ENCODE measurements at regions not wholly inside any gene's neighbourhood (a gene's known extent, or its start where the extent isn't known, plus 50 kb on each side); places are given as distances from the start of the nearest gene placed in this dataset.

GRCh38 chr9:21679432-21679831 is 123.0 kb upstream of the MTAP start:
- TF ChIP-seq, protein P1, sequence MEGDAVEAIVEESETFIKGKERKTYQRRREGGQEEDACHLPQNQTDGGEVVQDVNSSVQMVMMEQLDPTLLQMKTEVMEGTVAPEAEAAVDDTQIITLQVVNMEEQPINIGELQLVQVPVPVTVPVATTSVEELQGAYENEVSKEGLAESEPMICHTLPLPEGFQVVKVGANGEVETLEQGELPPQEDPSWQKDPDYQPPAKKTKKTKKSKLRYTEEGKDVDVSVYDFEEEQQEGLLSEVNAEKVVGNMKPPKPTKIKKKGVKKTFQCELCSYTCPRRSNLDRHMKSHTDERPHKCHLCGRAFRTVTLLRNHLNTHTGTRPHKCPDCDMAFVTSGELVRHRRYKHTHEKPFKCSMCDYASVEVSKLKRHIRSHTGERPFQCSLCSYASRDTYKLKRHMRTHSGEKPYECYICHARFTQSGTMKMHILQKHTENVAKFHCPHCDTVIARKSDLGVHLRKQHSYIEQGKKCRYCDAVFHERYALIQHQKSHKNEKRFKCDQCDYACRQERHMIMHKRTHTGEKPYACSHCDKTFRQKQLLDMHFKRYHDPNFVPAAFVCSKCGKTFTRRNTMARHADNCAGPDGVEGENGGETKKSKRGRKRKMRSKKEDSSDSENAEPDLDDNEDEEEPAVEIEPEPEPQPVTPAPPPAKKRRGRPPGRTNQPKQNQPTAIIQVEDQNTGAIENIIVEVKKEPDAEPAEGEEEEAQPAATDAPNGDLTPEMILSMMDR (IDR thresholded peaks at IDR 0.05; ENCODE audit: unreplicated experiment) = no peak
- no peaks in the 10 kb centered on the region for H3K9me3 Mint-ChIP-seq (ENCODE audit: unreplicated experiment)

GRCh38 chr9:21680590-21680989 is 121.8 kb upstream of the MTAP start:
- TF ChIP-seq, protein P1 (IDR thresholded peaks at IDR 0.05; ENCODE audit: unreplicated experiment) = no peak
- no peaks in the 10 kb centered on the region for H3K36me3 Mint-ChIP-seq (ENCODE audit: low read depth, unreplicated experiment)
- DNase-seq (ENCODE audit: low spot score) = no peak
- peaks cover 3% of the 10 kb centered on the region for H3K4me1 Mint-ChIP-seq (ENCODE audit: unreplicated experiment)
- H3K27me3 Mint-ChIP-seq (ENCODE audit: unreplicated experiment) = no peaks in the 10 kb centered on the region
- peak overlapping the region; percentile 3 for H3K27ac Mint-ChIP-seq (ENCODE audit: unreplicated experiment)
- H3K9me3 Mint-ChIP-seq (ENCODE audit: unreplicated experiment) = no peaks in the 10 kb centered on the region
- no peak overlapping the region for H3K4me3 Mint-ChIP-seq (ENCODE audit: unreplicated experiment)

More at GRCh38 chr9:21679432-21679831, 123.0 kb upstream of the MTAP start:
- Mint-ChIP-seq H3K27me3 (ENCODE audit: unreplicated experiment) (no peaks in the 10 kb centered on the region), H3K4me3 (ENCODE audit: unreplicated experiment) (no peak overlapping the region), H3K36me3 (ENCODE audit: low read depth, unreplicated experiment) (no peaks in the 10 kb centered on the region), H3K4me1 (ENCODE audit: unreplicated experiment) (peaks cover 3% of the 10 kb centered on the region), H3K27ac (ENCODE audit: unreplicated experiment) (no peak overlapping the region)
- no peak for DNase-seq (ENCODE audit: low spot score)

GRCh38 chr9:21681641-21682040 is 120.8 kb upstream of the MTAP start:
- Mint-ChIP-seq H3K9me3 (ENCODE audit: unreplicated experiment) (no peaks in the 10 kb centered on the region), H3K36me3 (ENCODE audit: low read depth, unreplicated experiment) (no peaks in the 10 kb centered on the region), H3K4me1 (ENCODE audit: unreplicated experiment) (peaks cover 3% of the 10 kb centered on the region), H3K27me3 (ENCODE audit: unreplicated experiment) (no peaks in the 10 kb centered on the region), H3K4me3 (ENCODE audit: unreplicated experiment) (no peak overlapping the region), H3K27ac (ENCODE audit: unreplicated experiment) (no peak overlapping the region)
- DNase-seq (ENCODE audit: low spot score) = no peak
- TF ChIP-seq, protein P1 (IDR thresholded peaks at IDR 0.05; ENCODE audit: unreplicated experiment) = no peak

GRCh38 chr9:21682381-21682780 is 120.1 kb upstream of the MTAP start:
- no peaks in the 10 kb centered on the region for H3K9me3 Mint-ChIP-seq (ENCODE audit: unreplicated experiment)
- H3K4me3 Mint-ChIP-seq (ENCODE audit: unreplicated experiment) = no peak overlapping the region
- no peaks in the 10 kb centered on the region for H3K36me3 Mint-ChIP-seq (ENCODE audit: low read depth, unreplicated experiment)
- H3K27ac Mint-ChIP-seq (ENCODE audit: unreplicated experiment) = no peak overlapping the region
- H3K4me1 Mint-ChIP-seq (ENCODE audit: unreplicated experiment) = peaks cover 3% of the 10 kb centered on the region
- no peaks in the 10 kb centered on the region for H3K27me3 Mint-ChIP-seq (ENCODE audit: unreplicated experiment)
- DNase-seq (ENCODE audit: low spot score) = no peak
- TF ChIP-seq, protein P1 (IDR thresholded peaks at IDR 0.05; ENCODE audit: unreplicated experiment) = no peak

DNA sequence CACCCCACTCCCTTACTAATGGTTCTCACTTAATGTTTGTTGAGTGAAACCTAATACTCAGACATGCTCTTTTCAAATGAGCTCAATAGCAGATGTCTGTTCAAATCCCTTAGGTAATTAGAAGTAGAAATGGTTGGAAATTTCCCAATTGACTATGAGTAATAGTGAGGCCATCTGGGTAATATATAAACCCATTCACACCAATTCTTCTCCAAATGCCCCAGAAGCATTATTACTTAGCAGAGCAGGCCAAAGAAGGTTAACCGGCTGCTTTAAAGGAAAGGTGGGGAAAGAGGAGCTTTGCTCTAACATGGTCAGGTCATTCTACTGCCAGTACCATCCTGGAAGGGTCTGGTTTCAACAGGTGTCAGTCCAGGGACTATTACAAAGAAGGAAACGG is 119.5 kb upstream of the MTAP start:
- DNase-seq (ENCODE audit: low spot score) = no peak
- no peak overlapping the region for H3K27ac Mint-ChIP-seq (ENCODE audit: unreplicated experiment)
- no peak overlapping the region for H3K4me3 Mint-ChIP-seq (ENCODE audit: unreplicated experiment)
- H3K4me1 Mint-ChIP-seq (ENCODE audit: unreplicated experiment) = peaks cover 3% of the 10 kb centered on the region
- H3K36me3 Mint-ChIP-seq (ENCODE audit: low read depth, unreplicated experiment) = no peaks in the 10 kb centered on the region
- H3K9me3 Mint-ChIP-seq (ENCODE audit: unreplicated experiment) = no peaks in the 10 kb centered on the region
- H3K27me3 Mint-ChIP-seq (ENCODE audit: unreplicated experiment) = no peaks in the 10 kb centered on the region
- TF ChIP-seq, protein P1 (IDR thresholded peaks at IDR 0.05; ENCODE audit: unreplicated experiment) = no peak
